HG03457 (cell line): ENCODE measurements at regions not wholly inside any gene's neighbourhood (a gene's known extent, or its start where the extent isn't known, plus 50 kb on each side); places are given as distances from the start of the nearest gene placed in this dataset.
"Not testable (repeated sequence)": the region's sequence is repeated elsewhere in the genome, so short reads cannot be mapped to it uniquely, and the experiment has no call there.

Experiments used
- ATAC-seq: cut with Tn5 transposase; IDR thresholded peaks from one replicate; pipeline ENCODE4 v1.9.1; 2021; ENCODE audit warnings: moderate number of reproducible peaks; ENCODE audit not compliant: unreplicated experiment

DNA sequence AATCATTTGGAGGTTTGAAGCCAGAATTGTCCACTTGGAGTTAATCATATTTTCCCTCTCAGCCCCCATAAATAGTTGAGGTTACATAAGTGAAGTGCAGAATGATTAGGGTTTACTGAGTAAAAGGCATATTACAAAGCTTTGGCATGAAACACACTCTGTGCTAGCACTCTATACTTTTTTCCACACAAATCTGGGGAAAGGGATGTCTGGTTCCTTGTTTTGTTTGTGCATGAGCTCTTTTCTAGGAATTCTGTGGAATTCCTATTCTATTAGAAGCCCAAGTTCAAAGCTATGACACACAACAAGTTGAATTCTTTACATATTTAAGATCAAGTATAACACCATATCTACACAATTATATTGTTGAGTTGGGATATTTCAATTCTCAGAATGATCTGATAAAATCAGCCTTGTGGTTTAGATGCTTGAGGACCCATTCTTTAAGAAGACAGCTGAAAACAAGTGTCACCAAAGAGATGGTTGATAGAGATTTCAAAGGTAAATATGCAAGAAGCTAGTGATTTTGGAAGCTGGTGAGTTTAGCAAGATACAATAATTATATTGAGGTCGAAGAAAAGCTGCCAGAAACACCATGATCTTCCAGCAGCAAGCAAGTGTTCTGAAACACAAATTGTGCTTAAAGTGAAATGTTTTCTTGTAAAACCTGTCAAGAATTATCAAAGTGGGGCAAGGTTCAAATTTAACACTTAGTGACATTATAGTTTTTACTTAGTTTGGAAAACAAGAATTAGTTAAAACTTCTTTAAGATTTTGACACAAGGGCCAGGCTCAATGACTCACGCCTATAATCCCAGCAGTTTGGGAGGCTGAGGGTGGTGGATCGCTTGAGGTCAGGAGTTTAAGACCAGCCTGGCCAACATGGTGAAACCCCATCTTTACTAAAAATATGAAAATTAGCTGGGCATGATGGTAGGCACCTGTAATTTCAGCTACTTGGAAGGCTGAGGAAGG, 122.6 kb downstream of the INHBA start:
- ATAC-seq: no peak

DNA sequence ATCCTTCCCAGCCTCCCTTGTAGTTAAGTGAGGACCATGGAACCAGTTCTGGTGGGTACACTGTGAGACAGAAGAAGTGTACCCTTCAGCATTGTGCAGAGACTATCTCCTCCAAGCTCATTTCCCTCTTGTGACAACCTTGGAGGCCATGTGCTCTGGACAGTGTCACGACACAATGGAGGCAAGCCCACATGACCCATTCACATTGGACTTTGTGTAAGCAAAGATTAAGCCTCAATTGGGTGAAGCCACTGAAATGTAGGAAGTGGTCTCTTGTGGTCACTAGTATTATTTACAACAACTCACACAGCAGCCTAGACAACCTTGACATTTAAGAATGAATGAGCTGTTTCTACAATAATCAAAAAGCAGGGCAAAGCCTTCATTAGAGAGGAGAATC, 124.2 kb downstream of the INHBA start:
- no peak for ATAC-seq

DNA sequence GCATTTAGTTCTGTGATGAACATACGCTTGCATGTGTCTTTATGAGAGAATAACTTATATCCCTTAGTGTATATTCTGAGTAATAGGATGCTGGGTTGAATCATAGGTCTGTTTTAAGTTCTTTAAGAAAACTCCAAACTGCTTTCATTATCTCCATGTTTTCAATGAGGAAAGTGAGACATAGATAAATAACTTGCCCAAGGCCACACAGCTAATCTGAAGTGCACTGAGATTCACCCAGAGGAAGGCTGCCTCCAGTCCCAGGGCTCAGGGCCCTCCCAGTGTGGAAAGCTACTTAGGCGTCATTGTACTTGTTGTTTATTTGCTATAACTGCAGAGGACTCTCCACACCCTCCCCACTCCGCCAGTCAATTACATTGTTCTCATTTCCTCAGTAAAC, 126.7 kb downstream of the INHBA start:
- no peak for ATAC-seq

GRCh38 chr7:41574377-41574776, 128.5 kb downstream of the INHBA start:
- no peak for ATAC-seq

GRCh38 chr7:41573862-41574261, 129.0 kb downstream of the INHBA start:
- no peak for ATAC-seq

GRCh38 chr7:41573443-41573842, 129.4 kb downstream of the INHBA start:
- no peak for ATAC-seq

GRCh38 chr7:41573015-41573414, 129.9 kb downstream of the INHBA start:
- no peak for ATAC-seq

GRCh38 chr7:41571573-41571972, 131.3 kb downstream of the INHBA start:
- no peak for ATAC-seq

DNA sequence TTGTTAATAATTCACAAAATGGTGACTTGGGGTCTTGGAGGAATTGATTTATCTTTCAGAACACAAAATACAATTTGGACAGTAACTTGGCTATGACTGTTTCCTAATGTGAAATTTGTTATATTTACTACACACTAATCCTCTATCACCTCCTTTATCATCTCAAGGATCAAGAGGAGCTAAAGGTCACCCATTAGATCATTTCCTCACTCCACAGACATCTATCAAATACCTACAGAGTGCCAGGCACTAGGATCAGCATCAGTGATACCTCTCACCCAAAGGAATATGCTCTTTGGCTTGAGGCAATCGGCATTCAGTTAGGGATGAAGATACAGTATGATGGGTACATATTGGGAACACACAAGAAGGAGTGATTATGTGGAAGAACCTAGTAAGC, 132.1 kb downstream of the INHBA start:
- no peak for ATAC-seq

DNA sequence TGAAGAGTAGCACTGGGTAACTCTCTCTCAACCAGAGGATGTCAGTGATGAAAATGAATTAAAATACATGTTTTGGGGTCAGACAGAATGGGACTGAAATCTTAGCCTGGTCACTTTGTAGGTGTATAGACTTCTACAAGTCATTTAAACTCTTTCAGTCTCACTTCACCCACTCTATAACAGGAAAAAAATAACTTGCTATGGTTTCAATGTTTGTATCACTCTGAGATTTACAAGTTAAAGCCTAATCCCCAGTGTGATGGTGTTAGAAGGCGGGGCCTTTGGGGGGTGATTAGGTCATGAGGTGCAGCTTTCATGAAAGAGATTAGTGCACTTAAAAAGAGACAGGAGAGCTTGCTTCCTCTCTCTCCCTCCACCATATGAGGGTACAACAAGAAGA, 134.8 kb downstream of the INHBA start:
- ATAC-seq: no peak

DNA sequence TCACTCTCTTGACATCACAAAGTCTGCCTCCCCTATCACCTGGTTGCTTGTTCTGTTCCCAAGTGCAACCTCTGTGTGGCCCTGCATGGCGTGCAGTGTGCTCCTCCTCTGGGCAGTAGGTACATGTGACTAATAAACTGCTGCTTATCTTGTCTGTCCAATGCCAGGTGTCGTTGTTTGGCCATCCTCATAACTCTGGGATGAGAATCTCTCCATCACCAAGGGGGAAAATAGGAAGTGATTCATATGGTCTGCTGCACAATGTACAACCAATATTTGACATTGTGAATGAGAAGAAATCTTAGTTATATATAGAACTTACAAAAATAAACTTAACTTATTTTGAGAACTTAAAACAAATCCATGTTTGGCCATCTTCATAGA, 135.2 kb downstream of the INHBA start:
- no peak for ATAC-seq

DNA sequence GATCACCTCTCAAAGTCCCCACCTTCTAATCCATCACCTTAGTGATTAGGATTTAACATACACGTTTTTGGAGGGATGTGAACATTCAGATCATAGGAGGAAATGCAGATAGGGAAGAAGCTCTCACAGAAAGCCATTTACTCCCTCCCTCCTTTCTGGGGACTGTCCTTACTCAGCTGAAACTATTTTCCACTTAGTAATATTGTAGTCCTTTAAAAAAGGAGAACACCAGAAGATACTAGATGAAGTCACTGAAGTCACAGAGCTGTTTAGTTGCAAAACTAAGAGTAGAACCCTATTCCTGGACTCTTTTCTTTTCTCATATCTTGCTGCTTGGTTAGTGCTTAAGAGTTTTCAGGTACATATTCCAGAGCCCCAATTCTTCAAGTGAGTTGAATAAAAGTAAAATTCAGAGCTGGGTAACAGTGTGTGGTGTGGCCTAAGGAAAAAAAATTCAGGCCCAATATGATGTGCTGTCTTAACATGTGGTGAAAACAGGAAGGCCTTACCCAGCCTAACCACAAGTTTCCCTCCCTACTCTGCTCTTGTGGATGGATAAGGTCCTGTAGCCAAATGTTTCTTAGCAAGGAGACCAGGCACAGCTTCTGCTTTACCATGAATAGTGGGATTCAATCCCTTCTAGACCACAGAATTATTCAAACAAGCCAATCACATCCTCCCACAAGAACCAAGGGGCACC, 135.7 kb downstream of the INHBA start:
- ATAC-seq: no peak

- ATAC-seq: no peak
Observed at GRCh38 chr7:41566581-41566980, 136.3 kb downstream of the INHBA start.

GRCh38 chr7:41565655-41566054, 137.2 kb downstream of the INHBA start:
- ATAC-seq: no peak

DNA sequence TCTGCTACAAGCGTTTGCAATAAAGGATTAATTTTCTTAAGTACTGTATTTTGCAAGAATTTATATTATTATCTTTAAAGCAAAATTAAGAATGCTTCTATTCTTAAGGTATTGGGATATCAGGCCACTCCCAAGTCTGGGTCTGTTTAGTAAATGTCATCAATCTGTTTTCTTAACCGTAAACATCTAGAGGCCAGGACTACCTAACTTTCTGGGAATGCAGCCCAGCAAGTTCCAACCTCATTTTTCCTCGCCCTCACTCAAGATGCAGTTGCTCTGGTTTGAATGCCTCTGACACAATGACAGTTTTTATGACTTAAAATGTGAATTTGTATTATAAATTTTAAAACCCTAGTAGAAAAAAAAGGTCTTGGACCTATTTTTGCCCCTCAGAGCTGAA, 143.5 kb downstream of the INHBA start:
- ATAC-seq: no peak

GRCh38 chr7:41554481-41554880, 148.4 kb downstream of the INHBA start:
- ATAC-seq: no peak

GRCh38 chr7:41550046-41550445, 152.8 kb downstream of the INHBA start:
- ATAC-seq: not testable (repeated sequence)

- no peak for ATAC-seq
Observed at GRCh38 chr7:41544241-41544640, 158.6 kb downstream of the INHBA start.

- no peak for ATAC-seq
Observed at GRCh38 chr7:41540601-41541000, 162.3 kb downstream of the INHBA start.

- ATAC-seq: no peak
Observed at GRCh38 chr7:41538810-41539724, 163.8 kb downstream of the INHBA start.
